SH-SY5Y (cell line): ENCODE measurements at regions not wholly inside any gene's neighbourhood (a gene's known extent, or its start where the extent isn't known, plus 50 kb on each side); places are given as distances from the start of the nearest gene placed in this dataset.

ENCODE experiments used
- GATA2 ChIP-seq: IDR thresholded peaks from 2 replicates; pipeline ENCODE4 v1.6.1; 2011; ENCODE audit warnings: mild to moderate bottlenecking, low read depth, low read length
- GATA3 ChIP-seq: IDR thresholded peaks from 2 replicates; pipeline ENCODE4 v1.6.1; 2011; ENCODE audit warnings: low read depth, mild to moderate bottlenecking, low read length, moderate library complexity

GRCh38 chr2:150001788-150002187, 414.2 kb upstream of the MMADHC start:
- TF ChIP-seq GATA2, result no peak
- TF ChIP-seq GATA3, result no peak

GRCh38 chr2:149996901-149997300, 409.3 kb upstream of the MMADHC start:
- TF ChIP-seq GATA2 (no peak), GATA3 (no peak)

- TF ChIP-seq GATA2 (no peak), GATA3 (no peak)
Measured at GRCh38 chr2:149994057-149994728, 406.6 kb upstream of the MMADHC start.

- TF ChIP-seq GATA3 (no peak), GATA2 (no peak)
Measured at GRCh38 chr2:149993316-149993715, 405.7 kb upstream of the MMADHC start.

- TF ChIP-seq GATA3, result no peak
- TF ChIP-seq GATA2, result no peak
Measured at GRCh38 chr2:149991576-149991975, 404.0 kb upstream of the MMADHC start.

- TF ChIP-seq GATA2 (no peak), GATA3 (no peak)
Measured at GRCh38 chr2:149990965-149991364, 403.4 kb upstream of the MMADHC start.

- TF ChIP-seq GATA3, result no peak
- TF ChIP-seq GATA2, result no peak
Measured at GRCh38 chr2:149989447-149990063, 402.0 kb upstream of the MMADHC start.

GRCh38 chr2:149988361-149988760, 400.8 kb upstream of the MMADHC start:
- TF ChIP-seq GATA3 (no peak), GATA2 (no peak)

- TF ChIP-seq GATA2, result no peak
- TF ChIP-seq GATA3, result no peak
Measured at GRCh38 chr2:149986861-149987260, 399.3 kb upstream of the MMADHC start.

- TF ChIP-seq GATA2 (no peak), GATA3 (no peak)
Measured at GRCh38 chr2:149984311-149984710, 396.7 kb upstream of the MMADHC start.

GRCh38 chr2:149972066-149972465, 384.5 kb upstream of the MMADHC start:
- no peak for TF ChIP-seq GATA3
- TF ChIP-seq GATA2, result no peak

- TF ChIP-seq GATA2 (no peak), GATA3 (no peak)
Measured at GRCh38 chr2:149954981-149955600, 367.5 kb upstream of the MMADHC start.

- TF ChIP-seq GATA2 (no peak), GATA3 (no peak)
Measured at GRCh38 chr2:149953627-149954026, 366.1 kb upstream of the MMADHC start.

- TF ChIP-seq GATA3, result no peak
- TF ChIP-seq GATA2, result peak; percentile 68; the same call in 1 of the 2 replicates
Measured at GRCh38 chr2:149931486-149931885, 343.9 kb upstream of the MMADHC start.

- TF ChIP-seq GATA3 (no peak), GATA2 (no peak)
Measured at GRCh38 chr2:149928011-149928410, 340.4 kb upstream of the MMADHC start.

GRCh38 chr2:149926149-149926548, 338.6 kb upstream of the MMADHC start:
- TF ChIP-seq GATA2, result no peak
- TF ChIP-seq GATA3, result no peak
